Progenitor cell of endocrine pancreas (in vitro differentiated cells): ENCODE measurements at regions not wholly inside any gene's neighbourhood (a gene's known extent, or its start where the extent isn't known, plus 50 kb on each side); places are given as distances from the start of the nearest gene placed in this dataset.
"Not testable (repeated sequence)": the region's sequence is repeated elsewhere in the genome, so short reads cannot be mapped to it uniquely, and the experiment has no call there.

ENCODE experiments used
- DNase-seq: peaks from one replicate; pipeline ENCODE4 v3.0.0; 2021; ENCODE audit warnings: low spot score; ENCODE audit not compliant: unreplicated experiment
- H3K27ac Mint-ChIP-seq: 2 replicates; pipeline ENCODE4 v1.8.0; 2021; ENCODE audit warnings: mild to moderate bottlenecking, moderate library complexity, mixed read lengths
- H3K27me3 Mint-ChIP-seq: 2 replicates; pipeline ENCODE4 v1.8.0; 2021; ENCODE audit warnings: mixed read lengths
- H3K36me3 Mint-ChIP-seq: 2 replicates; pipeline ENCODE4 v1.8.0; 2022; ENCODE audit warnings: mixed read lengths; ENCODE audit not compliant: insufficient read depth
- H3K4me1 Mint-ChIP-seq: 2 replicates; pipeline ENCODE4 v1.8.0; 2021; ENCODE audit warnings: low read depth, mixed read lengths
- H3K4me3 Mint-ChIP-seq: 2 replicates; pipeline ENCODE4 v1.8.0; 2021; ENCODE audit warnings: low read depth, mild to moderate bottlenecking, moderate library complexity, mixed read lengths
- H3K9me3 Mint-ChIP-seq: 2 replicates; pipeline ENCODE4 v1.8.0; 2021; ENCODE audit warnings: low read depth, mixed read lengths
- TF ChIP-seq, protein P1 (sequence below): fragments of 200-600 bp; sonication (generic); IDR thresholded peaks from one replicate; pipeline ENCODE4 v1.5.0; 2021; ENCODE audit warnings: antibody characterized with exemption, mild to moderate bottlenecking; ENCODE audit not compliant: unreplicated experiment

- DNase-seq, result no peak
- Mint-ChIP-seq H3K4me1 (no peaks in the 10 kb centered on the region), H3K36me3 (no peaks in the 10 kb centered on the region), H3K27ac (no peak overlapping the region), H3K27me3 (no peaks in the 10 kb centered on the region), H3K9me3 (no peaks in the 10 kb centered on the region), H3K4me3 (no peak overlapping the region)
- TF ChIP-seq, protein P1, sequence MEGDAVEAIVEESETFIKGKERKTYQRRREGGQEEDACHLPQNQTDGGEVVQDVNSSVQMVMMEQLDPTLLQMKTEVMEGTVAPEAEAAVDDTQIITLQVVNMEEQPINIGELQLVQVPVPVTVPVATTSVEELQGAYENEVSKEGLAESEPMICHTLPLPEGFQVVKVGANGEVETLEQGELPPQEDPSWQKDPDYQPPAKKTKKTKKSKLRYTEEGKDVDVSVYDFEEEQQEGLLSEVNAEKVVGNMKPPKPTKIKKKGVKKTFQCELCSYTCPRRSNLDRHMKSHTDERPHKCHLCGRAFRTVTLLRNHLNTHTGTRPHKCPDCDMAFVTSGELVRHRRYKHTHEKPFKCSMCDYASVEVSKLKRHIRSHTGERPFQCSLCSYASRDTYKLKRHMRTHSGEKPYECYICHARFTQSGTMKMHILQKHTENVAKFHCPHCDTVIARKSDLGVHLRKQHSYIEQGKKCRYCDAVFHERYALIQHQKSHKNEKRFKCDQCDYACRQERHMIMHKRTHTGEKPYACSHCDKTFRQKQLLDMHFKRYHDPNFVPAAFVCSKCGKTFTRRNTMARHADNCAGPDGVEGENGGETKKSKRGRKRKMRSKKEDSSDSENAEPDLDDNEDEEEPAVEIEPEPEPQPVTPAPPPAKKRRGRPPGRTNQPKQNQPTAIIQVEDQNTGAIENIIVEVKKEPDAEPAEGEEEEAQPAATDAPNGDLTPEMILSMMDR, result no peak
Observed at GRCh38 chr2:14996351-14997014, 364.0 kb downstream of the LRATD1 start.

GRCh38 chr2:14998546-14998945, 366.0 kb downstream of the LRATD1 start:
- Mint-ChIP-seq H3K9me3 (peaks cover 3% of the 10 kb centered on the region), H3K4me1 (no peaks in the 10 kb centered on the region), H3K36me3 (no peaks in the 10 kb centered on the region), H3K27ac (no peak overlapping the region), H3K27me3 (no peaks in the 10 kb centered on the region), H3K4me3 (no peak overlapping the region)
- no peak for DNase-seq
- TF ChIP-seq, protein P1, result no peak

DNA sequence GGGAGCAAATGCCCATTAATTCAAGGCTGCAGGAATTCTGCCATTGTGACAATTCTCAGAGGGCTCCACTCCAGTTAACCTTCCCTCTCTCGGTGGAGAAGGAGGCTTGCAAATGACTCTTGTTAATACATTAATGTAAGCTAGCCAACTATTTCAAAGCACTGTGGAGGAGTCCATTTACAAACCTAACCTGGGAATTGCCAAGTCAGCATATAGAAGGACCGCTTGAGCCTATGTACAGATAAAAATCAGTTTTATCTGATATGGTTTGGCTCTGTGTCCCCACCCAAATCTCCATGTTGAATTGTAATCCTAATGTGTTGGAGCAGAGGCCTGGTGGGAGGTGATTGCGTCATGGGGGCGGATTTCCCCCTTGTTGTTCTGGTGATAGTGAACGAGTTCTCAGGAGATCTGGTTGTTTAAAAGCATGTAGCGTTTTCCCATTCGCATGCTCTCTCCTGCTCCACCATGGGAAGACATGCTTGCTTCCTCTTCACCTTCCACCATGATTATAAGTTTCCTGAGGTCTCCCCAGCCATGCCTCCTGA, 366.7 kb downstream of the LRATD1 start:
- Mint-ChIP-seq H3K4me1 (no peaks in the 10 kb centered on the region), H3K4me3 (no peak overlapping the region), H3K27ac (no peak overlapping the region), H3K36me3 (no peaks in the 10 kb centered on the region), H3K27me3 (no peaks in the 10 kb centered on the region), H3K9me3 (peaks cover 3% of the 10 kb centered on the region)
- TF ChIP-seq, protein P1, result no peak
- no peak for DNase-seq

DNA sequence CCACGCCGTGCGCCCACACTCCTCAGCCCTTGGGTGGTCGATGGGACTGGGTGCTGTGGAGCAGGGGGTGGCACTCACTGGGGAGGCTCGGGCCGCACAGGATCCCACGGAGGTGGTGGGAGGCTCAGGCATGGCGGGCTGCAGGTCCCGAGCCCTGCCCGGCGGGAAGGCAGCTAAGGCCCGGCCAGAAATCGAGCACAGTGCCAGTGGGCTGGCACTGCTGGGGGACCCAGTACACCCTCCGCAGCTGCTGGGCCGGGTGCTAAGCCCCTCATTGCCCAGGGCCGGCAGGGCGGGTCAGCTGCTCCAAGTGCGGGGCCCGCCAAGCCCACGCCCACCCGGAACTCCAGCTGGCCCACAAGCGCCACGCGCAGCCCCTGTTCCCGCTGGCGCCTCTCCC, 370.0 kb downstream of the LRATD1 start:
- not testable (repeated sequence) for H3K4me1 Mint-ChIP-seq, H3K27ac Mint-ChIP-seq, H3K4me3 Mint-ChIP-seq, H3K27me3 Mint-ChIP-seq, H3K9me3 Mint-ChIP-seq, H3K36me3 Mint-ChIP-seq, DNase-seq

- Mint-ChIP-seq H3K27ac (no peak overlapping the region), H3K27me3 (no peaks in the 10 kb centered on the region), H3K4me1 (no peaks in the 10 kb centered on the region), H3K4me3 (no peak overlapping the region), H3K9me3 (peaks cover 5% of the 10 kb centered on the region), H3K36me3 (no peaks in the 10 kb centered on the region)
- TF ChIP-seq, protein P1, result no peak
- DNase-seq, result no peak
Observed at GRCh38 chr2:15006667-15007066, 374.1 kb downstream of the LRATD1 start.

DNA sequence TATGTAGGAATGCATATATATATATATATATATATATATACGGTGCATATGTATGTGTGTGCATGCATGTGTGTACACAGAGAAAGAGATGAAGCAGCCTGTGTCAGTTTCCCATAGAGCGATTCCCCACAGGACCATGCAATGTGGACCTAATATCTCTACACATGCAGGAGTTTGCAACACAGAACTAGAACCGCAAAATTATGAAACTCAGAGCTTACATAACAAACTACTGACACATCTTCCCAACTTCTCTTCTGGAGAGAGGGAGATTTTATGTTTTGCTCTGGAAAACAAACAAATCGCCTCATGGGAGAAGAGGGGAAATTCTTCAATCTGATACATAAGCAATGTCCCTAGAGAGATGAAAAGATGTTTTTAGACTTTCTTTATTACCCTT, 377.2 kb downstream of the LRATD1 start:
- peaks cover 10% of the 10 kb centered on the region for H3K9me3 Mint-ChIP-seq
- TF ChIP-seq, protein P1, result no peak
- no peaks in the 10 kb centered on the region for H3K36me3 Mint-ChIP-seq
- H3K4me3 Mint-ChIP-seq, result no peak overlapping the region
- DNase-seq, result no peak
- H3K27ac Mint-ChIP-seq, result no peak overlapping the region
- H3K27me3 Mint-ChIP-seq, result no peaks in the 10 kb centered on the region
- no peaks in the 10 kb centered on the region for H3K4me1 Mint-ChIP-seq
